ENCODE measurements at regions not wholly inside any gene's neighbourhood (a gene's known extent, or its start where the extent isn't known, plus 50 kb on each side); places are given as distances from the start of the nearest gene placed in this dataset.

- DNase-seq (ENCODE audit: low read depth): peak; percentile 55
These were observed 190.5 kb upstream of the GSC start for GRCh38 chr14:94960285-94961001.

GRCh38 chr14:94953541-94954260 is 183.8 kb upstream of the GSC start:
- DNase-seq (ENCODE audit: low read depth): no peak

- DNase-seq (ENCODE audit: low read depth): no peak
These were observed 182.2 kb upstream of the GSC start for GRCh38 chr14:94952097-94952496.

GRCh38 chr14:94946244-94946643 is 176.3 kb upstream of the GSC start:
- no peak for DNase-seq (ENCODE audit: low read depth)

GRCh38 chr14:94945615-94946014 is 175.7 kb upstream of the GSC start:
- no peak for DNase-seq (ENCODE audit: low read depth)

- no peak for DNase-seq (ENCODE audit: low read depth)
These were observed 174.8 kb upstream of the GSC start for GRCh38 chr14:94944636-94945258.

- DNase-seq (ENCODE audit: low read depth): no peak
These were observed 172.7 kb upstream of the GSC start for GRCh38 chr14:94942601-94943000.

- DNase-seq (ENCODE audit: low read depth): no peak
These were observed 171.4 kb upstream of the GSC start for GRCh38 chr14:94941311-94941710.

GRCh38 chr14:94940263-94940993 is 170.5 kb upstream of the GSC start:
- DNase-seq (ENCODE audit: low read depth): no peak

GRCh38 chr14:94938016-94938415 is 168.1 kb upstream of the GSC start:
- DNase-seq (ENCODE audit: low read depth): no peak

GRCh38 chr14:94936901-94937685 is 167.2 kb upstream of the GSC start:
- peak; percentile 19 for DNase-seq (ENCODE audit: low read depth)

- DNase-seq (ENCODE audit: low read depth): peak; percentile 53
These were observed 166.5 kb upstream of the GSC start for GRCh38 chr14:94936401-94936892.

GRCh38 chr14:94935706-94936300 is 165.9 kb upstream of the GSC start:
- DNase-seq (ENCODE audit: low read depth): no peak

- DNase-seq (ENCODE audit: low read depth): no peak
These were observed 164.4 kb upstream of the GSC start for GRCh38 chr14:94934276-94934810.

GRCh38 chr14:94933486-94933885 is 163.6 kb upstream of the GSC start:
- no peak for DNase-seq (ENCODE audit: low read depth)

- no peak for DNase-seq (ENCODE audit: low read depth)
These were observed 162.7 kb upstream of the GSC start for GRCh38 chr14:94932589-94932988.

- DNase-seq (ENCODE audit: low read depth): no peak
These were observed 160.8 kb upstream of the GSC start for GRCh38 chr14:94930690-94931089.

- no peak for DNase-seq (ENCODE audit: low read depth)
These were observed 159.4 kb upstream of the GSC start for GRCh38 chr14:94929354-94929753.

GRCh38 chr14:94926176-94926575 is 156.3 kb upstream of the GSC start:
- no peak for DNase-seq (ENCODE audit: low read depth)

GRCh38 chr14:94925416-94926173 is 155.7 kb upstream of the GSC start:
- no peak for DNase-seq (ENCODE audit: low read depth)
